Ovary (tissue), 7 donors: ENCODE measurements at regions not wholly inside any gene's neighbourhood (a gene's known extent, or its start where the extent isn't known, plus 50 kb on each side); places are given as distances from the start of the nearest gene placed in this dataset.

Experiments
- DNase-seq, 5 donors: peaks; one replicate each; pipeline ENCODE4 v3.0.0-alpha.2; 2019 to 2020
- H3K27ac ChIP-seq, 2 donors: fragments of 200-600 bp; one replicate each; pipeline versions ENCODE4 v1.5.1 to v1.8.0; 2019 to 2022
- H3K27me3 ChIP-seq: fragments of 200-600 bp; one replicate; pipeline ENCODE4 v1.8.0; 2022
- H3K36me3 ChIP-seq: fragments of 200-600 bp; sonication (generic); one replicate; pipeline ENCODE4 v1.5.1; 2019
- H3K4me1 ChIP-seq: one replicate; pipeline ENCODE4 v1.8.1; 2013; ENCODE audit warnings: mild to moderate bottlenecking, moderate library complexity; ENCODE audit not compliant: insufficient read depth
- H3K4me3 ChIP-seq: fragments of 200-600 bp; sonication (generic); one replicate; pipeline ENCODE4 v1.5.1; 2017
- H3K9me3 ChIP-seq, 2 donors: fragments of 200-600 bp in 1 of 2; sonication (generic) in 1 of 2; one replicate each; pipeline versions ENCODE4 v1.5.1 to v1.8.1; 2013 to 2019; ENCODE audit warnings: mild to moderate bottlenecking in 1 of 2, moderate library complexity in 1 of 2
- EP300 ChIP-seq: sonication (generic); formaldehyde crosslinking; IDR thresholded peaks from one replicate; pipeline ENCODE4 v1.6.1; 2017; ENCODE audit warnings: antibody characterized with exemption
- POLR2A ChIP-seq: fragments of 450-650 bp; IDR thresholded peaks from one replicate; pipeline ENCODE4 v1.6.1; 2017; ENCODE audit warnings: antibody characterized with exemption, mild to moderate bottlenecking, moderate library complexity
- WGBS, 3 donors: extraction: QIAGEN DNeasy Blood & Tissue Kit in 1 of 3; methylation state at CpG; one replicate each; pipeline versions ENCODE4 v1.1.5 to v1.1.7; 2013 to 2017; 5-methylcytosine and 5-hydroxymethylcytosine counted together
- intact Hi-C, 4 donors: fragments of 100-400 bp; cut with DNase I; formaldehyde crosslinking; loops; one replicate each; pipeline versions ENCODE4 v1.11.0 to v1.15.1; 2022 to 2023
- TF ChIP-seq, protein P1 (sequence below), 3 donors: fragments of 450-650 bp in 2 of 3; fragments of 200-600 bp in 1 of 3; IDR thresholded peaks; one replicate each; pipeline versions ENCODE4 v1.5.1 to v1.8.0; 2016 to 2022; ENCODE audit warnings: antibody characterized with exemption in 3 of 3, mild to moderate bottlenecking in 1 of 3
- donor health status: DM: no; HTN: no; CAD: no; lungs with moderate emphysema.
- donor health status: DM: no; HTN: no; CAD: no.
- donor health status: Bipolar disorder and iron deficiency.
- donor health status: DM: no; HTN: no; CAD: no.
- donor health status: DM: yes; HTN: yes; CAD: no.

DNA sequence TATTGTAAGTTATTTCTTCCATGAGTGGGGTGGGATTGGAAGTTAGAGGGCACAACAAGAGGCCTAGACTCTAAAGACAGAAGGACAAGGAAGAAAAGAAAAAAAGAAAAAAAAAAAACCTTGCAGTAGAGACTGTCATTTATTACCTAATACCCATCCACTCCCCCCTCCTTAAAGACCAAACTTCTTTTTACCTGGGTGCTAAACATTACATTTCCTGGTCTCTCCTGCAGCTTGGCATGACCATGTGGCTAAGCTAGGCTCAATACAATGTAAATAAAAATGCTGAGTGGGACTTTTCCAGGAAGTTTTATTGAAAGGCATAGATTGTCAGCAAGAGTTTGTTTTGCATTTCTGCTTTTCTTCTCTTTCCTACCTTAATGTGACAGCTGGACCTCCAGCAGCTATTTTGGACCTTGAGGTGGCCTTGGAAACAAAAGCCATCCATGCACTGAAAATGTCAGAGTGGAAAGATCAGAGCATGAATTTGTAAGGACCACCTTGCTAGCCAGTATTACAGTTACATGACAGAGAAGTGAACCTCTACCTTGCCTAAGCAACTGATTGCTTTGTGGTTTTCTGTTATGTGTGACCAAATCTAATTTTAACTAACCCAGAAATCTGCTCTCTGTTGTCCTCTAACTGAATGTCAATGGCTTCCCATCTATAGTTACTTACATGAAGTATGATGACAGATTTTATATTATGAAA, 81.3 kb upstream of the SFMBT2 start:
- intact Hi-C loops = no loop called here
- no peak for DNase-seq
- TF ChIP-seq POLR2A = no peak
- TF ChIP-seq, protein P1, sequence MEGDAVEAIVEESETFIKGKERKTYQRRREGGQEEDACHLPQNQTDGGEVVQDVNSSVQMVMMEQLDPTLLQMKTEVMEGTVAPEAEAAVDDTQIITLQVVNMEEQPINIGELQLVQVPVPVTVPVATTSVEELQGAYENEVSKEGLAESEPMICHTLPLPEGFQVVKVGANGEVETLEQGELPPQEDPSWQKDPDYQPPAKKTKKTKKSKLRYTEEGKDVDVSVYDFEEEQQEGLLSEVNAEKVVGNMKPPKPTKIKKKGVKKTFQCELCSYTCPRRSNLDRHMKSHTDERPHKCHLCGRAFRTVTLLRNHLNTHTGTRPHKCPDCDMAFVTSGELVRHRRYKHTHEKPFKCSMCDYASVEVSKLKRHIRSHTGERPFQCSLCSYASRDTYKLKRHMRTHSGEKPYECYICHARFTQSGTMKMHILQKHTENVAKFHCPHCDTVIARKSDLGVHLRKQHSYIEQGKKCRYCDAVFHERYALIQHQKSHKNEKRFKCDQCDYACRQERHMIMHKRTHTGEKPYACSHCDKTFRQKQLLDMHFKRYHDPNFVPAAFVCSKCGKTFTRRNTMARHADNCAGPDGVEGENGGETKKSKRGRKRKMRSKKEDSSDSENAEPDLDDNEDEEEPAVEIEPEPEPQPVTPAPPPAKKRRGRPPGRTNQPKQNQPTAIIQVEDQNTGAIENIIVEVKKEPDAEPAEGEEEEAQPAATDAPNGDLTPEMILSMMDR (IDR thresholded peaks at IDR 0.05) = no peak
- TF ChIP-seq EP300 = no peak
- H3K4me1 ChIP-seq = peaks cover 10% of the 10 kb centered on the region
- H3K27ac ChIP-seq = no peak overlapping the region
- no peak overlapping the region for H3K4me3 ChIP-seq
- no peaks in the 10 kb centered on the region for H3K36me3 ChIP-seq
- no peaks in the 10 kb centered on the region for H3K27me3 ChIP-seq
- no peaks in the 10 kb centered on the region for H3K9me3 ChIP-seq

GRCh38 chr10:7491230-7491629, 80.4 kb upstream of the SFMBT2 start:
- WGBS, 3 donors = 89 to 90% (median 90%) methylated on average over 8 of the region's 8 CpGs
- Histone ChIP-seq H3K27ac (no peak overlapping the region), H3K27me3 (no peaks in the 10 kb centered on the region), H3K4me1 (peaks cover 10% of the 10 kb centered on the region), H3K9me3 (no peaks in the 10 kb centered on the region), H3K4me3 (no peak overlapping the region), H3K36me3 (no peaks in the 10 kb centered on the region)
- TF ChIP-seq EP300 (no peak), POLR2A (no peak)
- TF ChIP-seq, protein P1 (IDR thresholded peaks at IDR 0.05) = no peak
- intact Hi-C loops = no loop called here
- no peak for DNase-seq

- no peak overlapping the region for H3K27ac ChIP-seq
- H3K27me3 ChIP-seq = no peaks in the 10 kb centered on the region
- H3K4me1 ChIP-seq = peaks cover 12% of the 10 kb centered on the region
- no peaks in the 10 kb centered on the region for H3K9me3 ChIP-seq
- no peak for TF ChIP-seq POLR2A
- no peak for TF ChIP-seq EP300
- TF ChIP-seq, protein P1 (IDR thresholded peaks at IDR 0.05) = no peak
- peak; percentile 74 to 90 (median 88) for DNase-seq
- 2 to 9% (median 3%) methylated on average over 6 of the region's 6 CpGs for WGBS, 3 donors
- intact Hi-C loops = no loop called here
- H3K4me3 ChIP-seq = no peak overlapping the region
- no peaks in the 10 kb centered on the region for H3K36me3 ChIP-seq
Measured at GRCh38 chr10:7488418-7488829, 77.6 kb upstream of the SFMBT2 start.

GRCh38 chr10:7487528-7487927, 76.7 kb upstream of the SFMBT2 start:
- no peak overlapping the region for H3K4me3 ChIP-seq
- WGBS, 3 donors = 39 to 48% (median 45%) methylated on average over 2 of the region's 2 CpGs
- no peak overlapping the region for H3K27ac ChIP-seq
- H3K9me3 ChIP-seq = no peaks in the 10 kb centered on the region
- DNase-seq = no peak
- H3K27me3 ChIP-seq = no peaks in the 10 kb centered on the region
- peaks cover 12% of the 10 kb centered on the region for H3K4me1 ChIP-seq
- intact Hi-C loops = no loop called here
- TF ChIP-seq POLR2A = no peak
- TF ChIP-seq, protein P1 (IDR thresholded peaks at IDR 0.05) = no peak
- TF ChIP-seq EP300 = no peak
- H3K36me3 ChIP-seq = no peaks in the 10 kb centered on the region
